B cell (primary cell): ENCODE measurements at regions not wholly inside any gene's neighbourhood (a gene's known extent, or its start where the extent isn't known, plus 50 kb on each side); places are given as distances from the start of the nearest gene placed in this dataset.

Experiments used
- ATAC-seq: fragments of 200-7000 bp; cut with Tn5 transposase; one replicate; pipeline ENCODE4 v1.10.0; 2021; ENCODE audit warnings: low read depth, mild to moderate bottlenecking, moderate number of reproducible peaks, moderate library complexity
- CTCF ChIA-PET: fragments of 350-600 bp; sonication (Branson Sonifier 250); formaldehyde crosslinking; loops from one replicate; lab custom pipeline; 2021; ENCODE audit warnings: antibody characterized with exemption, inconsistent platforms; lab: Charles Lee
- POLR2A ChIA-PET: fragments of 350-600 bp; sonication (Branson Sonifier 250); formaldehyde crosslinking; loops from one replicate; lab custom pipeline; 2021; ENCODE audit warnings: antibody characterized with exemption; lab: Charles Lee
- DNase-seq: peaks from one replicate; pipeline ENCODE4 v3.0.0; 2013
- H2AFZ ChIP-seq: 2 replicates; pipeline ENCODE4 v1.6.1; 2012; ENCODE audit warnings: mild to moderate bottlenecking, low read depth, low read length; ENCODE audit not compliant: insufficient read depth, poor library complexity, severe bottlenecking
- H3K27ac ChIP-seq, 2 donors: 1 replicate in 1 of 2; 2 replicates in 1 of 2; pipeline ENCODE4 v1.5.1; 2012 to 2013; ENCODE audit warnings: low read length in 2 of 2, mild to moderate bottlenecking in 2 of 2, moderate library complexity in 1 of 2
- H3K27me3 ChIP-seq, 4 experiments: fragments of 200-600 bp in 1 of 4; sonication (generic) in 1 of 4; replicated peaks in 1 of 4; 1 replicate in 2 of 4; 2 replicates in 2 of 4; pipeline versions ENCODE4 v1.6.1 to v1.7.0; 2013 to 2016; ENCODE audit warnings: low read length in 3 of 4, mild to moderate bottlenecking in 2 of 4, mixed read lengths in 1 of 4, moderate library complexity in 1 of 4; ENCODE audit not compliant: insufficient read depth in 4 of 4, control insufficient read depth in 3 of 4; ENCODE audit errors: control extremely low read depth in 1 of 4
- H3K36me3 ChIP-seq, 2 experiments: replicated peaks in 1 of 2; 1 replicate in 1 of 2; 2 replicates in 1 of 2; pipeline versions ENCODE4 v1.6.1 to v1.7.1; 2013; ENCODE audit warnings: low read length in 1 of 2; ENCODE audit not compliant: insufficient read depth in 2 of 2, control insufficient read depth in 1 of 2; ENCODE audit errors: control extremely low read depth in 1 of 2, extremely low read depth in 1 of 2
- H3K4me1 ChIP-seq, 2 donors: fragments of 200-600 bp in 1 of 2; sonication (generic) in 1 of 2; 1 replicate in 1 of 2; 2 replicates in 1 of 2; pipeline versions ENCODE4 v1.5.1 to v1.6.1; 2013 to 2017; ENCODE audit warnings: low read length in 2 of 2; ENCODE audit not compliant: control insufficient read depth in 2 of 2, insufficient read depth in 2 of 2
- H3K4me2 ChIP-seq: replicated peaks from 2 replicates; pipeline ENCODE3; 2012; ENCODE audit warnings: mild to moderate bottlenecking, low read depth, low read length; ENCODE audit not compliant: poor library complexity, severe bottlenecking
- H3K4me3 ChIP-seq, 5 experiments: fragments of 200-600 bp in 1 of 5; sonication (generic) in 1 of 5; 1 replicate in 3 of 5; 2 replicates in 2 of 5; pipeline versions ENCODE4 v1.5.1 to v1.7.0; 2011 to 2016; ENCODE audit warnings: low read length in 4 of 5, mild to moderate bottlenecking in 4 of 5, low read depth in 2 of 5, control low read depth in 1 of 5, moderate library complexity in 1 of 5; ENCODE audit not compliant: insufficient read depth in 1 of 5; ENCODE audit errors: control extremely low read depth in 1 of 5, extremely low read depth in 1 of 5
- H3K79me2 ChIP-seq: fragments of 200-600 bp; sonication (generic); one replicate; pipeline ENCODE4 v1.6.0; 2016; ENCODE audit warnings: low read length; ENCODE audit not compliant: control insufficient read depth, insufficient read depth
- H3K9ac ChIP-seq: fragments of 200-600 bp; sonication (generic); 2 replicates; pipeline ENCODE4 v1.6.1; 2017; ENCODE audit warnings: mild to moderate bottlenecking, low read length, moderate library complexity
- H3K9me3 ChIP-seq, 3 donors: one replicate each; pipeline versions ENCODE4 v1.6.1 to v1.7.1; 2013; ENCODE audit warnings: low read length in 2 of 3; ENCODE audit not compliant: control insufficient read depth in 2 of 3, insufficient read depth in 1 of 3; ENCODE audit errors: control extremely low read depth in 1 of 3
- H4K20me1 ChIP-seq: 2 replicates; pipeline ENCODE4 v1.6.0; 2012; ENCODE audit warnings: mild to moderate bottlenecking, low read length; ENCODE audit not compliant: insufficient read depth, control insufficient read depth, poor library complexity, severe bottlenecking
- H3K27ac Mint-ChIP-seq: one replicate; pipeline ENCODE4 v1.8.0; 2021; ENCODE audit warnings: mixed read lengths
- H3K27me3 Mint-ChIP-seq: one replicate; pipeline ENCODE4 v1.8.0; 2021; ENCODE audit warnings: mixed read lengths
- H3K4me1 Mint-ChIP-seq: one replicate; pipeline ENCODE4 v1.8.0; 2021; ENCODE audit warnings: mixed read lengths
- H3K4me3 Mint-ChIP-seq: one replicate; pipeline ENCODE4 v1.8.0; 2021; ENCODE audit warnings: mixed read lengths
- H3K9me3 Mint-ChIP-seq: one replicate; pipeline ENCODE4 v1.8.0; 2022; ENCODE audit warnings: mixed read lengths; ENCODE audit not compliant: insufficient read depth
- EZH2 ChIP-seq: IDR thresholded peaks from 2 replicates; pipeline ENCODE4 v1.6.1; 2012; ENCODE audit warnings: borderline replicate concordance, low read depth, mild to moderate bottlenecking, moderate library complexity, low read length; ENCODE audit not compliant: insufficient read depth, poor library complexity, severe bottlenecking
- WGBS: methylation state at CpG from one replicate; pipeline ENCODE4 v1.1.5; 2013; ENCODE audit warnings: missing lambda C conversion rate; ENCODE audit not compliant: insufficient coverage; 5-methylcytosine and 5-hydroxymethylcytosine counted together
- intact Hi-C: fragments of 100-400 bp; cut with micrococcal nuclease; formaldehyde crosslinking; loops from one replicate; pipeline ENCODE4 v1.10.0; 2022
- TF ChIP-seq, protein P1 (sequence below): fragments of 200-600 bp; IDR thresholded peaks from one replicate; pipeline ENCODE4 v1.8.0; 2022; ENCODE audit warnings: antibody characterized with exemption, mild to moderate bottlenecking

DNA sequence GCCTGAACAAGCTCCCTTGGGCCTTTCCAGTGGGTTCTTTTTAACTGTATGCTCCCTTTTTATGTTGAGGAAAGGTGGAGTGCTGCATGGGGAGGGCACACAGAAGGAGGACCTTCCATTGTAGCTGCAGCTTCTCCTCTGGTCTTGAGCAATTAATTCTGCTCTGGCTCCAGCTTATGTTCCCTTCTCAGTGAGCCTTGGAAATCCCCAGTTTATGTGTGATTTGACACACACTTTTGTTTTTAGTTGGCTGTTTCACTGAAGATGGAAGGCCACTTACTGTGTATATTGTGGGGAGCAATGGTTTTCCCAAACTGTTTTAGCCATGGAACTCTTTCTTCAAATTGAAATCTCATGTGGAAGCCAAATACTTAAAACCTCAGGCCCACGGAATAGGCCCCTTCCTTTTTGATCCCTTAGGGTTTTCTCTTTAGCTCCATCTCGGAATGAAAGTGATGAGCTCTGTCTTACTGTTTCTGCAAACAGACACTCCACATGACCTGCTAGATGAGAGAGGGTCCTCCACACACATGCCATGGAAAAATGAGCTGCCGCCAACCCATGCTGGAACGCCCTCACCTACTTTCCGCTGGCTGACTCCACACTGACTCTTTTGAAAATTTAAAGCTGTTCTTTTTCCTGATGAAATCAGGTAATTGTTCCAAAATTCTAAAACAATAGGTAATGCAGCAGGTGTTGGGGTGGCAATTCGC is 280.9 kb upstream of the SIX2 start:
- intact Hi-C loops = no loop called here
- DNase-seq (peak; percentile 17), ATAC-seq (no peak)
- Mint-ChIP-seq H3K9me3 (no peaks in the 10 kb centered on the region), H3K27me3 (peaks cover 29% of the 10 kb centered on the region), H3K4me3 (no peak overlapping the region), H3K27ac (no peak overlapping the region), H3K4me1 (no peaks in the 10 kb centered on the region)
- peaks cover 0 to 4% (median 0%) of the 10 kb centered on the region in 4 experiments for H3K27me3 ChIP-seq
- peaks cover 0 to 19% of the 10 kb centered on the region in 2 donors for H3K4me1 ChIP-seq
- no peak overlapping the region for H3K9ac ChIP-seq
- ChIA-PET POLR2A (no interaction called here), CTCF (no interaction called here)
- WGBS = 94% methylated on average over 2 of the region's 6 CpGs
- no peak for TF ChIP-seq EZH2
- H3K4me2 ChIP-seq = no peak overlapping the region
- no peak overlapping the region for H2AFZ ChIP-seq
- no peaks in the 10 kb centered on the region for H3K36me3 ChIP-seq
- H3K79me2 ChIP-seq = no peaks in the 10 kb centered on the region
- no peak overlapping the region for H3K27ac ChIP-seq
- no peak overlapping the region for H3K4me3 ChIP-seq
- no peaks in the 10 kb centered on the region for H3K9me3 ChIP-seq
- no peaks in the 10 kb centered on the region for H4K20me1 ChIP-seq

DNA sequence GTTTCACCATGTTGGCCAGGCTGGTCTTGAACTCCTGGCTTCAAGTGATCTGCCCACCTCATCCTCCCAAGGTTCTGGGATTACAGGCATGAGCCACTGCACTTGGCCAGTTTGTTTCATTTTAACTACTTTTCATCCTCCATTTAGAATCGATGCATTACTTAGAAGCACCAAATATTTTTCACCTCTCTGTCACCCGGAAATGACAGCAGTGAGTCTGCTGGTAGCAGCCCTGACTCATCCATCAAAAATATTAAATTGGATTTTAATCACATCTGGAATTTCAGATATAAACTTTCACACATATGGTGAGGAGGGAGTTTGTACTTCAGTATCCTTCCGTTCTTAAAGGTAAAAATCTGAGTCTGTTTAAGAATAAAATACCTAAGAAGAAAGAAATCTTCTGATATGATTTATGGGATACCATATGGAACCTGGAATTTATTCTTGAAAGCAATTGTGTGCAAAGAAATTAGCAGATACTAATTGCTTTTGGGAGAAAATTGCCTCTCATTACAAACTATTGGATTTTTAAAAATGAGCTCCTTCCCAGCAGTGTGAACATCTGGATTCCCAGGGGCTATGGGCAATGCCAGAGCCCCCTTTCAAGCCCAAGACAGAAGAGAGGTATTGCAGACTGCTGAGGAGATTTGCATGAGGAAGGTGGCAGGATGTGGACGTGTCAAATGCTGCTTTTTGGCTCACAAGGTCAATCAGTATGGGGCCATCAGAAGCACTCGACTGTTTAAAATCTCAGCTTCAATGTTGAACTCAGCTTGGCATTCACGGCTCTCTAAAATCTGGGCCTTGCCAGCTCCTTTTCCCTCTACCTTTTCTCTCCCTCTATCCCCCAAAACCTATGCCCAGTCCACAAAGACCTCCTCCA is 279.5 kb upstream of the SIX2 start:
- no peak overlapping the region for H3K4me3 Mint-ChIP-seq
- peaks cover 0 to 4% (median 0%) of the 10 kb centered on the region in 4 experiments for H3K27me3 ChIP-seq
- no peak overlapping the region for H3K27ac Mint-ChIP-seq
- peaks cover 0 to 19% of the 10 kb centered on the region in 2 donors for H3K4me1 ChIP-seq
- DNase-seq = no peak
- ChIA-PET POLR2A (no interaction called here), CTCF (no interaction called here)
- H2AFZ ChIP-seq = no peak overlapping the region
- 83% methylated on average over 4 of the region's 6 CpGs for WGBS
- no peaks in the 10 kb centered on the region for H3K4me1 Mint-ChIP-seq
- no peak overlapping the region for H3K27ac ChIP-seq
- H3K4me3 ChIP-seq = no peak overlapping the region
- intact Hi-C loops = no loop called here
- no peak overlapping the region for H3K9ac ChIP-seq
- H3K27me3 Mint-ChIP-seq = peaks cover 25% of the 10 kb centered on the region
- no peak for ATAC-seq
- H3K9me3 ChIP-seq = no peaks in the 10 kb centered on the region
- H4K20me1 ChIP-seq = no peaks in the 10 kb centered on the region
- H3K9me3 Mint-ChIP-seq = no peaks in the 10 kb centered on the region
- TF ChIP-seq EZH2 = no peak
- TF ChIP-seq, protein P1, sequence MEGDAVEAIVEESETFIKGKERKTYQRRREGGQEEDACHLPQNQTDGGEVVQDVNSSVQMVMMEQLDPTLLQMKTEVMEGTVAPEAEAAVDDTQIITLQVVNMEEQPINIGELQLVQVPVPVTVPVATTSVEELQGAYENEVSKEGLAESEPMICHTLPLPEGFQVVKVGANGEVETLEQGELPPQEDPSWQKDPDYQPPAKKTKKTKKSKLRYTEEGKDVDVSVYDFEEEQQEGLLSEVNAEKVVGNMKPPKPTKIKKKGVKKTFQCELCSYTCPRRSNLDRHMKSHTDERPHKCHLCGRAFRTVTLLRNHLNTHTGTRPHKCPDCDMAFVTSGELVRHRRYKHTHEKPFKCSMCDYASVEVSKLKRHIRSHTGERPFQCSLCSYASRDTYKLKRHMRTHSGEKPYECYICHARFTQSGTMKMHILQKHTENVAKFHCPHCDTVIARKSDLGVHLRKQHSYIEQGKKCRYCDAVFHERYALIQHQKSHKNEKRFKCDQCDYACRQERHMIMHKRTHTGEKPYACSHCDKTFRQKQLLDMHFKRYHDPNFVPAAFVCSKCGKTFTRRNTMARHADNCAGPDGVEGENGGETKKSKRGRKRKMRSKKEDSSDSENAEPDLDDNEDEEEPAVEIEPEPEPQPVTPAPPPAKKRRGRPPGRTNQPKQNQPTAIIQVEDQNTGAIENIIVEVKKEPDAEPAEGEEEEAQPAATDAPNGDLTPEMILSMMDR = no peak
- no peaks in the 10 kb centered on the region for H3K36me3 ChIP-seq
- H3K79me2 ChIP-seq = no peaks in the 10 kb centered on the region
- no peak overlapping the region for H3K4me2 ChIP-seq
